Right cardiac atrium (tissue), 5 donors: ENCODE measurements at regions not wholly inside any gene's neighbourhood (a gene's known extent, or its start where the extent isn't known, plus 50 kb on each side); places are given as distances from the start of the nearest gene placed in this dataset.
"Not testable (repeated sequence)": the region's sequence is repeated elsewhere in the genome, so short reads cannot be mapped to it uniquely, and the experiment has no call there.

ENCODE experiments used
- ATAC-seq, 2 donors: fragments of 200-7000 bp; cut with Tn5 transposase; one replicate each; pipeline versions ENCODE4 v1.8.0 to v1.9.1; 2020; ENCODE audit warnings: moderate library complexity in 2 of 2, mild to moderate bottlenecking in 1 of 2
- DNase-seq, 3 donors: peaks; one replicate each; pipeline ENCODE4 v3.0.0-alpha.2; 2020
- H3K27ac ChIP-seq: one replicate; pipeline ENCODE4 v1.5.1; 2013; ENCODE audit warnings: mild to moderate bottlenecking, low read length, control low read depth, moderate library complexity
- H3K27me3 ChIP-seq: one replicate; pipeline ENCODE4 v1.6.1; 2013; ENCODE audit not compliant: control insufficient read depth, insufficient read depth
- H3K4me1 ChIP-seq: one replicate; pipeline ENCODE4 v1.6.1; 2013; ENCODE audit warnings: low read length; ENCODE audit not compliant: control insufficient read depth, insufficient read depth
- H3K4me3 ChIP-seq: one replicate; pipeline ENCODE4 v1.5.1; 2013; ENCODE audit warnings: low read length, control low read depth
- H3K9me3 ChIP-seq: one replicate; pipeline ENCODE4 v1.6.1; 2013; ENCODE audit warnings: low read length; ENCODE audit not compliant: control insufficient read depth
- WGBS: extraction: QIAGEN DNeasy Blood & Tissue Kit; methylation state at CpG from one replicate; pipeline ENCODE4 v1.1.7; 2013; 5-methylcytosine and 5-hydroxymethylcytosine counted together
- intact Hi-C, 4 donors: fragments of 100-400 bp; cut with DNase I; formaldehyde crosslinking; loops; one replicate each; pipeline versions ENCODE4 v1.11.0 to v1.14.0; 2022 to 2023
- donor health status: healthy with polysubstance abuse.
- donor health status: DM: no; HTN: yes; CAD: no.
- donor health status: DM: no; HTN: no; CAD: no.
- donor health status: DM: no; HTN: yes; CAD: no; lungs with severe emphysema.
- donor health status: DM: yes; HTN: yes; CAD: no.

DNA sequence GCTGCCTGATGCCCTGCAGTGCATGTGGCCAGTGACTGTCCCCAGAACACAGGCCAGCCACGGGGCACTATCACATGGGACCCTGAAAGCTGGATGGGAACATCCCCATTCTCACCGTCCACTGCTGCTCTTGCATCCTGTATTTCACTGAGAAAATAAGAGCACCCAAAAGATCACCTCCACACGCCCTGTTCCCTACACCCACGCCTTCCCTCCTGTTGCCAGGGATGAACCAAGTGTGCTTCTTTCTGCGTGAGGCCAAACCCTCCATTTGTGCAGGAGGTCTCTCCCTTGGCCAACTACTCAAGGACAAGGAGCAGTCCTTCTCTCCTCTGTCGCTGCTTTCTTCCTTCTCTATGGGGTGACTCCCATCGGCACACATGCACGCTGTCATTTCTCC is 118.3 kb downstream of the LRRC37A3 start:
- H3K9me3 ChIP-seq, H3K4me1 ChIP-seq, intact Hi-C loops, DNase-seq, ATAC-seq, H3K27me3 ChIP-seq, H3K27ac ChIP-seq, H3K4me3 ChIP-seq: not testable (repeated sequence)
- WGBS = 97% methylated on average over 7 of the region's 8 CpGs

DNA sequence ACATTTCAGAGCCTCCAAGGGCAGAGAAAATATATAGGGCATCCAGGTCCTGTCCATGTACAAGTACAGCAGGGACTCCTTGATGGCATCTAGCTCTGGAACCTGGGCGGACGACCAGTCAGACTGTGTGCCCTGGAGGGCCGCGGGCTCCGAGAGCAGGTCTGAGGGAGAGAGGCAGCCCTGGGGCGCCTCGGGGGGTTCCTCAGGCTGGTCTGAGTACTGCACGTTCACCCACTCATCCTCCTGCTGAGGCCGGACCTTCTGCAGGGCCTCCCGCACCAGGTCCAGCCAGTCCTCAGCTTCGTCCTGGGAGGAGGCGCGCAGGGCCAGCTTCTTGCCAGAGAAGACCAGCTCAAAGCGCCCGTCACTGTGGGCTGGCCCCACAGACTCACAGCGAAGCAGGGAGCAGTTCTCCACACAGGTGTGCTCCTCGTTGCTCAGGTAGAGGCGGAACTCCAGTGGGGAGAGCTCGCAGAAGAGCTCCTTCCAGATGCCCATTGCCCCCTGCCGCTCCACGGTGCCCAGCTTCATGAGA is 118.8 kb downstream of the LRRC37A3 start:
- H3K9me3 ChIP-seq, H3K27ac ChIP-seq, intact Hi-C loops, H3K4me1 ChIP-seq, ATAC-seq, H3K4me3 ChIP-seq, H3K27me3 ChIP-seq: not testable (repeated sequence)
- peak in 1 of 3 donors; percentile 46 for DNase-seq
- WGBS = 94% methylated on average over 21 of the region's 21 CpGs

DNA sequence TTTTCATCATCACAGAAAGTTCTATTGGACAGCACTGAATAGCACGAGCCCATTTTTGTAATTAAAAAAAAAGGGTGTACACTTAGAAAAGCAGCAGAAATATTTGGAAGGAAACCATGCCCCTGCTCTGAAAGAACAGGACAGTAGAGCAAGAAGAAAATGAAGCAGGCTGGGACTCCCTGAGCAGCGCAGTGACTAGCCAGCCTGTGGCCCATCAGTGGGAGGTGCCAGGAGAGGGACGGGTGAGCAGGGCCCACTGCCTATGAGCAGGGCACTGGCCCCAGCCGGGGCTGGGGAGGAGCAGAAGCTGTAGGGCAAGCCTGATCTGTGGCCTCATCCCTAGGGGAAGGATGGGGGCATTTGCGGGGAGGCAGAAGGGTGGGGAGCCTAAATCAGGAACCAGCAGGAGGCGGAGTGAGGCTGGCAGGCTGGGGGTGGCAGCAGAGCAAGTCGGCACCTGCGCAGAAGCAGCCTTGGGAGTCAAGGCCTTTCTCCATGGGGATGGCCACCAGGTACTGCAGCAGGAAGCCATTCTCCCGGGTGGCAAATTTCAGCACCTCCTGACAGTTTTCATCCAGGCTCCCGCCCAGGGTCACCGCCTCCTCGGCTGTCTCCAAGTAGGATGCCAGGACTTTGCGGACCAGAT is 119.6 kb downstream of the LRRC37A3 start:
- intact Hi-C loops, H3K4me3 ChIP-seq, DNase-seq, H3K4me1 ChIP-seq, H3K27me3 ChIP-seq, H3K27ac ChIP-seq, H3K9me3 ChIP-seq, ATAC-seq: not testable (repeated sequence)
- WGBS = 86% methylated on average over 9 of the region's 13 CpGs

DNA sequence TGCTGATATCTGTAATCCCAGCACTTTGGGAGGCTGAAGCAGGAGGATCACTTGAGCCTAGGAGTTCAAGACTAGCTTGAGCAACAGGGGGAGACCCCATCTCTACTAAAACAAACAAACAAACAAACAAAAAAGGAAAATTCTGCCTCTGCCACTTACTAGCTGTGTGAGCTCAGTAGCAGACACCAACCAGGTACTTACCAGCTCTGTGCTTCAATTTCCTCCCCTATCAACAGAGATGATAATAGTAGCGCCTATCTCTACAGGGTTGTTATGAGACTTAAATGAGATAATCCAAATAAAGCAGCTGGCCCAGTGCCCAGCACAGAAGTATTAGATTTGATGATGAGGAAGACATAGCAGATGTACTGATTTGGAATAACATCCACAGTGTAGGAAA is 120.3 kb downstream of the LRRC37A3 start:
- H3K9me3 ChIP-seq, H3K4me3 ChIP-seq, intact Hi-C loops, ATAC-seq, H3K4me1 ChIP-seq, H3K27ac ChIP-seq, DNase-seq, H3K27me3 ChIP-seq: not testable (repeated sequence)
- 95% methylated on average over 1 of the region's 1 CpG for WGBS

DNA sequence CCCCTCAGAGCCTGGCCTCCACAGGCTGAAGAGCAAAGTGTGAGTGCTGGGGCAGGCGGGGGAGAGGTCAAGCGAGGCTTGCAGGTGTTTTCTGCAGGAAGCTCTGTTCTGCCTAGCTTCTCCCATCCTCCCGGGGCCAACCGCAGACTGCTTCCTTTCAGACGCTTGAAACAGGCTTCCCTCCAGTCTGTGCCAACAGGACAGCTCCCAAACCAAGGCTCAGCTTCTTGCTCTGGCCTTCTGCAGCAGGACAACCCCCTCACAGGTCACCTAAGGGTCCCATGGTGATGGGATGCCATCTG is 120.8 kb downstream of the LRRC37A3 start:
- H3K27ac ChIP-seq, H3K4me3 ChIP-seq, DNase-seq, intact Hi-C loops, H3K4me1 ChIP-seq, H3K9me3 ChIP-seq, ATAC-seq, H3K27me3 ChIP-seq: not testable (repeated sequence)
- 60% methylated on average over 5 of the region's 5 CpGs for WGBS

DNA sequence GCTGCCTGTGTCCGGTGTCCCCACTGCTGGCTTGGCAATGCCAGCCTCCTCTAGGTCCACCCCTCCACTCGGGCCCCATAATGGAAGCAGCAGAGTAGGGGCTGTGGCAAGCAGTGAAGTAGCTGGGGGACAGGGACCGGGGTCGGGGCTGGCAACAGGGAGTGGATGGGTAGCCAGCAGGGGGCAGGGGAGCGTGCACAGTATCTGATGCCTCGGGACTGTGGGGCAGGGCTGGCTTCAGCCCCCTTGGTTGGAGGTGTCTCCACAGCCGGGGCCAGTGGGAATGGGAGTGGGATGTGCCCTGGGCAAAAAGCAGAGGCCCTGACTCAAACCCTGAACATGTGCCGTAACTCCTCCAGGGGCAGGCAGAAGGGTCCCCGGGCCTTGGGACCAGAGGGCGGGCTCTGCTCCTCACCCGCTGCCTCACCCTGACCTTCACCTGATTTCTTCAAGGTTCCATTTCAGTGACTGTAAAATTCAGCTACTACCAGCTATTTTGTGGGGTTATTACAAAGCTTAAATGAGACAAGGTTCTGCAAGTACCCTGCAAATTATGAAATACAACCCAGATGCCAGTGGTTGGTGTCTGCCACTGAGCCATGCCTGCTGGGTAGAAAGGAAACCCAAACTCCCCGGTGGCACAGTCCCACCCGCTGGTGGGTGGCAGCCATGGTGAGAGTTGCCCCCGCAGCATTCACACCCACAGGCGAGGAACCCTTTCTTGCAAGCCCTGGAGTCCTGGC is 121.4 kb downstream of the LRRC37A3 start:
- H3K27ac ChIP-seq, intact Hi-C loops, H3K4me3 ChIP-seq, ATAC-seq, H3K27me3 ChIP-seq, H3K9me3 ChIP-seq, H3K4me1 ChIP-seq, DNase-seq: not testable (repeated sequence)
- WGBS = 89% methylated on average over 13 of the region's 15 CpGs

DNA sequence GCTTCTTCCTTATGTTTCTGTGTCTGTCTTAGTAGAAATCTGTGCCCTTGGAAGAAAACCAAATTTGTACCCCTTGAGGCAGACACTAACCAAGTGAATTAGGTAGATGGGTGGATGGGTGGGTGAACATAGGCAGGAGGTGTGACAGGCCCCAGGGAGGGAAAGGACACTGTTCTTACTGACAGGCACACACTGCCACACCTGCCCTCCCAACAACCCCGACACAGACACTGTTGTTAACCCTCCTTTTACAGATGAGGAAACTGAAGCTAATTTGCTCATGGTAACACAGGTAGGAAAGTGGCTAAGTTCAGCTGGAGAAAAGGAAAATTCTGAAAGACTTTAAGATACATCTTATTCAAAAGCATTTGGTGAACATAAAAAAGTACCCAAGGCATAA is 123.9 kb downstream of the LRRC37A3 start:
- H3K4me1 ChIP-seq, DNase-seq, H3K27ac ChIP-seq, ATAC-seq, H3K27me3 ChIP-seq, intact Hi-C loops, H3K4me3 ChIP-seq, H3K9me3 ChIP-seq: not testable (repeated sequence)
- WGBS = 100% methylated on average over 1 of the region's 1 CpG

DNA sequence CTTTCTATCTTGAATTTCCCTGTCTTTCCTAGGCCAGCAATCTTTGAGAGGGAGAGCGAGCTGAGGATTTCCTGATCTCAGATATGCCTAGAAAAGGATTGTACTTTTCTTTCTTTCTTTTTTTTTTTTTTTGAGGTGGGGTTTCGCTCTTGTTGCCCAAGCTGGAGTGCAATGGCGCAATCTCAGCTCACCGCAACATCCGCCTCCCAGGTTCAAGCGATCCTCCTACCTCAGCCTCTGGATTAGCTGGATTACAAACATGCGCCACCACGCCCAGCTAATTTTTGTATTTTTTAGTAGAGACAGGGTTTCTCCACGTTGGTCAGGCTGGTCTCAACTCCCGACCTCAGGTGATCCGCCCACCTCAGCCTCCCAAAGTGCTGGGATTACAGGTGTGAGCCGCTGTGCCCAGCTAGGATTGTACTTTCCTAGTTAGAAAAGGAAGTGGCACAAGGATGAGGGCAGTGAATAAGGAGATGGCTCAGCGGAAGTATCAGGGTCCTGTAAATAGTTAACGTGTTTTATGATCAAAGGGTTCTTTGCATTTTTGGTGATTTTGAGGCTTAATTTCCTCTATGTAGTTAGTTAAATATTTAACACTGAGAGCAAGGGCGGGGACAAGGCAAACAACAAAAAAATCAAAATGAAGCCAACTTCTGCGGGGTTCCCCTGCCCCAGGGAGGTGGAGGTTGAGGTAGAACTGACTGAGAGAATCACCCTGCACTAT is 124.6 kb downstream of the LRRC37A3 start:
- H3K27ac ChIP-seq, H3K27me3 ChIP-seq, ATAC-seq, H3K4me3 ChIP-seq, H3K4me1 ChIP-seq, DNase-seq, intact Hi-C loops, H3K9me3 ChIP-seq: not testable (repeated sequence)
- WGBS = 90% methylated on average over 16 of the region's 16 CpGs

DNA sequence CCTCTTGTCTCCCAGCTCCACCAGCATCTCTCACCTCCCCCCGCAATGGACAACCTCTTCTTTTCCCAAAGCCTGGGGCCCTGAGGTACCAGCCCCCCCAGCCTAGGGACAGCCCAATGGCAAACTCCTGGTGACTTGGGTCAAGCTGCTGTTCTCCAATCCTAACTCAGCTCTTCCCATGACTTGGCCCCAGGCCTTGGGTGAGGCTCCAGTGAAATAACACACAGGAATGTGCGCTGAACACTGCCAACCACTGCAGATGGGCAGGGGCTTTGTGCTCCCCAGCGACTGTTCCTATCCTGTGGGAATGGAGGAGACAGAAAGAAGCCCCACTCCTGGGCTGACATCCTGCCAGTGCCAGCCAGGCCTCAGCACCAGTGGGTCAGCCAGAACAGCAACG is 125.2 kb downstream of the LRRC37A3 start:
- intact Hi-C loops, H3K4me1 ChIP-seq, H3K27ac ChIP-seq, H3K4me3 ChIP-seq, H3K27me3 ChIP-seq, H3K9me3 ChIP-seq: not testable (repeated sequence)
- peak; percentile 39 to 57 for ATAC-seq
- peak in 1 of 3 donors; percentile 40 for DNase-seq
- 74% methylated on average over 4 of the region's 4 CpGs for WGBS

DNA sequence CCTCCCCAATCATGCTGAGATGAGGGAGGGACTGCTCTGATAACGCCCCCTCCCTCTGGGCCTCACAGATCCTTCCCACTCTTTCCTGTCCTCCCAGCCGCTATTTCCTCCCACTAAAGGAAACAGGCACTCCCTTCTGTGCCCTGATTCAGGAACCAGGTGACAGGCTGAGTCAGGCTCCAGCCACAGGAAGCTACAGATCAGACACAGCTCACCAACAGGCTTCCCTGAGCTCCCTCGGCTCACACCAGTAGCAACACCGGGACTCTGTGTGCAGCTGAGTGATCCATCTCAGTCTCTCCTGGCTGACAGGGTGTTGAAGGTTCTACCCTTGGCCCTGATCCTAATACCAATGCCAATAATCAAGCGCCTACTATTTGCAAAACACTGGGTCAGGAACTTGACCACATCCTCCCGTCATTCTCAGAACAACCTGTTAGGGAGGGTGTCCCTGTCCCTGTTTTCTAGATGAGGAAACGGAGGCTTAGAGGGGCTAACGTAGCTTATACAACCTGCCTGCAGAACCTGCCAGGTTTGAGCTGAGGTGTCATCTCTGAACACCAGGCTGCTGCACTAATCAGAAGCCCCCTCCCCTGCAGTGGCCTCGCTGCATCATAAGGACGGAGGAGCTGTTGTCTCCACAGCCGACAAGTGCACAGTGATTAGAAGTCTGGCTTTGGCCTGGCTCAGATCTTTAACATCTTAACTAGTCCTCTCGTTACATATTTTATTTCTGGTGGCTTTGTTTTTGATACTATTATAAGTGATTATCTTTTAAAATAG is 126.3 kb downstream of the LRRC37A3 start:
- DNase-seq = peak; percentile 38 to 58 (median 48)
- H3K27ac ChIP-seq = peak overlapping the region; percentile 68
- H3K4me1 ChIP-seq, H3K4me3 ChIP-seq, H3K27me3 ChIP-seq, H3K9me3 ChIP-seq, intact Hi-C loops: not testable (repeated sequence)
- ATAC-seq = peak; percentile 76 to 90
- WGBS = 52% methylated on average over 12 of the region's 12 CpGs
